Endothelial cell of umbilical vein (primary cell): ENCODE measurements at regions not wholly inside any gene's neighbourhood (a gene's known extent, or its start where the extent isn't known, plus 50 kb on each side); places are given as distances from the start of the nearest gene placed in this dataset.

Source experiments
- BruUV-seq: library from RNA; stranded (reverse); fragments of 400-500 nt; replicated peaks from 2 replicates; lab custom pipeline; 2021; lab: Mats Ljungman, UMichigan
- CTCF ChIA-PET: fragments of 300-600, 350-600 bp; sonication (Branson Sonifier 250); formaldehyde crosslinking; loops from one replicate; lab custom pipeline; 2021; ENCODE audit warnings: antibody characterized with exemption, inconsistent platforms; lab: Charles Lee
- POLR2A ChIA-PET: fragments of 300-600, 350-600 bp; sonication (Branson Sonifier 250); formaldehyde crosslinking; loops from one replicate; lab custom pipeline; 2021; ENCODE audit warnings: antibody characterized with exemption, inconsistent platforms; lab: Charles Lee
- DNase-seq: peaks from one replicate; pipeline ENCODE4 v3.0.0-alpha.2; 2011; ENCODE audit warnings: low read depth, low spot score
- FAIRE-seq: peaks from 2 replicates; lab custom pipeline; 2011; peaks lifted over from hg19 to GRCh38; lab: Jason Lieb, UNC
- H2AFZ ChIP-seq: 2 replicates; pipeline ENCODE4 v1.6.0; 2012; ENCODE audit warnings: low read depth, low read length, control low read depth, inconsistent platforms
- H3K27ac ChIP-seq: 2 replicates; pipeline ENCODE4 v1.5.1; 2011; ENCODE audit warnings: low read depth, mild to moderate bottlenecking, control low read depth, low read length, moderate library complexity; ENCODE audit not compliant: insufficient read depth
- H3K27me3 ChIP-seq, 2 experiments: 2 replicates each; pipeline versions ENCODE4 v1.6.0 to v1.6.1; 2011; ENCODE audit warnings: low read length in 2 of 2, mixed read lengths in 1 of 2; ENCODE audit not compliant: control insufficient read depth in 2 of 2, insufficient read depth in 2 of 2
- H3K36me3 ChIP-seq, 2 experiments: 2 replicates in 1 of 2; 3 replicates in 1 of 2; pipeline ENCODE4 v1.5.1; 2011; ENCODE audit warnings: low read length in 2 of 2, mild to moderate bottlenecking in 1 of 2, moderate library complexity in 1 of 2; ENCODE audit not compliant: control insufficient read depth in 2 of 2, insufficient read depth in 2 of 2; ENCODE audit errors: extremely low read depth in 1 of 2
- H3K4me1 ChIP-seq: 3 replicates; pipeline ENCODE4 v1.5.1; 2011; ENCODE audit warnings: mild to moderate bottlenecking, low read length; ENCODE audit not compliant: control insufficient read depth, insufficient read depth; ENCODE audit errors: extremely low read depth
- H3K4me2 ChIP-seq: 2 replicates; pipeline ENCODE4 v1.6.1; 2011; ENCODE audit warnings: low read length, control low read depth, mixed read lengths; ENCODE audit not compliant: insufficient read depth
- H3K4me3 ChIP-seq, 3 experiments: fragments of 200-600 bp in 1 of 3; sonication (generic), shearing (Covaris generic) in 1 of 3; replicated peaks in 1 of 3; 2 replicates each; pipeline ENCODE4 v1.5.1; 2011 to 2016; ENCODE audit warnings: control low read depth in 3 of 3, low read length in 3 of 3, mild to moderate bottlenecking in 2 of 3, inconsistent platforms in 1 of 3, low read depth in 1 of 3, moderate library complexity in 1 of 3; ENCODE audit not compliant: insufficient read depth in 1 of 3
- H3K79me2 ChIP-seq: 2 replicates; pipeline ENCODE4 v1.6.0; 2012; ENCODE audit warnings: low read length, inconsistent platforms; ENCODE audit not compliant: control insufficient read depth, insufficient read depth
- H3K9ac ChIP-seq: replicated peaks from 2 replicates; pipeline ENCODE3; 2011; ENCODE audit warnings: low read length, control low read depth; ENCODE audit not compliant: insufficient read depth; ENCODE audit errors: extremely low read depth
- H3K9me1 ChIP-seq: replicated peaks from 3 replicates; pipeline ENCODE4 v1.6.0; 2011; ENCODE audit warnings: mild to moderate bottlenecking, low read length; ENCODE audit not compliant: control insufficient read depth, insufficient read depth; ENCODE audit errors: extremely low read depth
- H3K9me3 ChIP-seq: replicated peaks from 2 replicates; pipeline ENCODE4 v1.5.1; 2012; ENCODE audit warnings: low read length, inconsistent platforms; ENCODE audit not compliant: control insufficient read depth, insufficient read depth
- H4K20me1 ChIP-seq: replicated peaks from 2 replicates; pipeline ENCODE3; 2011; ENCODE audit warnings: mild to moderate bottlenecking, low read length; ENCODE audit not compliant: control insufficient read depth, insufficient read depth; ENCODE audit errors: extremely low read depth
- CTCF ChIP-seq, 2 donors: IDR thresholded peaks; 1 replicate in 1 of 2; 2 replicates in 1 of 2; pipeline ENCODE4 v1.5.1; 2011; ENCODE audit warnings: low read length in 2 of 2, mild to moderate bottlenecking in 2 of 2, moderate library complexity in 2 of 2, control low read depth in 1 of 2, inconsistent platforms in 1 of 2, low read depth in 1 of 2; ENCODE audit not compliant: insufficient read depth in 1 of 2; ENCODE audit errors: extremely low read depth in 1 of 2
- EZH2 ChIP-seq: IDR thresholded peaks from 2 replicates; pipeline ENCODE4 v1.6.1; 2012; ENCODE audit warnings: borderline replicate concordance, low read depth, mild to moderate bottlenecking, moderate library complexity, low read length, inconsistent platforms; ENCODE audit not compliant: severe bottlenecking
- FOS ChIP-seq: IDR thresholded peaks from 2 replicates; pipeline ENCODE4 v1.6.1; 2011; ENCODE audit warnings: mild to moderate bottlenecking, low read length, moderate library complexity, borderline replicate concordance; ENCODE audit not compliant: insufficient read depth
- GATA2 ChIP-seq: IDR thresholded peaks from 2 replicates; pipeline ENCODE4 v1.7.0; 2011; ENCODE audit warnings: low read depth, mild to moderate bottlenecking, moderate library complexity, mixed read lengths, low read length; ENCODE audit not compliant: insufficient read length, insufficient read depth
- JUN ChIP-seq: IDR thresholded peaks from 2 replicates; pipeline ENCODE4 v1.6.1; 2011; ENCODE audit warnings: borderline replicate concordance, low read depth; ENCODE audit not compliant: insufficient read length, insufficient read depth
- MAX ChIP-seq: IDR thresholded peaks from 2 replicates; pipeline ENCODE4 v1.6.1; 2011; ENCODE audit not compliant: insufficient read depth, insufficient read length
- MYC ChIP-seq: IDR thresholded peaks from one replicate; pipeline ENCODE4 v1.6.1; 2011; ENCODE audit warnings: mild to moderate bottlenecking, low read depth, low read length
- POLR2A ChIP-seq: IDR thresholded peaks from 2 replicates; pipeline ENCODE4 v1.6.1; 2012; ENCODE audit warnings: low read depth, mild to moderate bottlenecking, control low read depth, low read length
- POLR2AphosphoS5 ChIP-seq: IDR thresholded peaks from 2 replicates; pipeline ENCODE4 v1.6.1; 2012; ENCODE audit warnings: low read depth, mild to moderate bottlenecking, control low read depth, low read length, moderate library complexity; ENCODE audit not compliant: insufficient read depth
- dilution Hi-C: fragments of 300-500 bp; cut with MboI; formaldehyde crosslinking; loops from one replicate; pipeline ENCODE4 v1.15.0; 2019; ENCODE audit warnings: low sequenced_read_pairs; ENCODE audit not compliant: extremely low pct_ligation_motif_present
- intact Hi-C: fragments of 100-400 bp; cut with micrococcal nuclease; formaldehyde crosslinking; loops from one replicate; pipeline ENCODE4 v1.10.0; 2022

GRCh38 chr2:106976548-106976947 is 90.6 kb upstream of the ST6GAL2 start:
- TF ChIP-seq FOS, result no peak
- no peak for TF ChIP-seq CTCF (IDR thresholded peaks at IDR 0.05; ENCODE audit: extremely low read depth in 1 of 2, insufficient read depth in 1 of 2, low read depth in 1 of 2, low read length in 2 of 2)
- no peak for TF ChIP-seq POLR2AphosphoS5
- no peak for TF ChIP-seq GATA2
- TF ChIP-seq JUN, result no peak
- no peak for TF ChIP-seq MAX
- TF ChIP-seq POLR2A, result no peak
- TF ChIP-seq MYC, result no peak
- TF ChIP-seq EZH2, result no peak
- Histone ChIP-seq H3K4me2 (no peak overlapping the region), H3K79me2 (no peaks in the 10 kb centered on the region), H2AFZ (no peak overlapping the region), H3K9ac (no peak overlapping the region), H3K9me1 (no peaks in the 10 kb centered on the region), H3K27ac (no peak overlapping the region), H3K27me3 (no peaks in the 10 kb centered on the region), H3K9me3 (peaks cover 2% of the 10 kb centered on the region), H3K36me3 (no peaks in the 10 kb centered on the region), H4K20me1 (no peaks in the 10 kb centered on the region), H3K4me1 (no peaks in the 10 kb centered on the region), H3K4me3 (no peak overlapping the region)
- POLR2A ChIA-PET, result no interaction called here
- CTCF ChIA-PET, result no interaction called here
- FAIRE-seq (no peak), DNase-seq (no peak)
- no TSS peak for BruUV-seq
- intact Hi-C loops (no loop called here), dilution Hi-C loops (no loop called here)
